GM12875 (cell line): ENCODE measurements at regions not wholly inside any gene's neighbourhood (a gene's known extent, or its start where the extent isn't known, plus 50 kb on each side); places are given as distances from the start of the nearest gene placed in this dataset.

ENCODE experiments used
- H3K4me3 ChIP-seq: one replicate; pipeline ENCODE4 v1.5.1; 2011; ENCODE audit warnings: low read depth, low read length, control low read depth
- TF ChIP-seq, protein P1 (sequence below): IDR thresholded peaks from 2 replicates; pipeline ENCODE4 v1.5.1; 2011; ENCODE audit warnings: low read depth, mild to moderate bottlenecking, control low read depth, inconsistent platforms, low read length, moderate library complexity, borderline replicate concordance; ENCODE audit not compliant: insufficient read depth

DNA sequence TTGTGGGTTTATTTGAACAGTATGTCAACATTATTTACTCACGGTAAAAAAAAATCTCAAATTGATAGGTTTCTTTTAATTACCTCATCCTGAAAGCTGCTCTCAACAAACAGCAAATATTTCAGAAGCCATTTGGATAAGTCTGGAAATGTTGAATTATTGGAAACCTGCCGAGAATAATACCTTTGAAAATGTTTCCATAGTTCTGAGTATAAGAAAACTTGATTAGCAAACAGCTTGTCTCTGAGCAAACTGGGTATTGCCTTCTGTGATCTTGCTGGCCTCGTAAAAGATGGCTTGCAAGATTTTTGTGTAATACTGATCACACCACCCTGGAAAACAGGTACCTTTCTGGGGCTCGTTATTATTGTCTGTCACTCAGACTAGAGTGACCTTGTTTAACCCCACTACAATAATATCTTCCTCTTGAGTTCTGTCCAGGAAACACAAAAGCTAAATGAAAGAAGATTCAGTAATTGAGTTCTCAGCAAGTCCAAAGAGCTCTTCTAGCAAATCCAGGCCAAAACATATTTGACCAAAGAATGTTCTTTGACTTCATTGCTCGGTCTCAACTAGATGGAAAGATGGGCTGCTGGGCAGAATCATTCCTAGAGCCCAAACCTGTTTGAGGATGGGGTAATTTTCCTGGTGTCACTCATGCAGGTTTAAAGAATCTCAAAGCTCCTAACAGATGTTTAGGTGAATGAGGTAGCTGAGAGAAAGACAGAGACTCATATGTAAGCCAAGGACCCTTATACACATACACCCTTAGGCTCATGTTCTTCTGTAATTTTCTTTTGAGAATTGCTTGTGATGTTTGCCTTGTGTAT is 255.6 kb upstream of the JADE1 start:
- no peak overlapping the region for H3K4me3 ChIP-seq
- TF ChIP-seq, protein P1, sequence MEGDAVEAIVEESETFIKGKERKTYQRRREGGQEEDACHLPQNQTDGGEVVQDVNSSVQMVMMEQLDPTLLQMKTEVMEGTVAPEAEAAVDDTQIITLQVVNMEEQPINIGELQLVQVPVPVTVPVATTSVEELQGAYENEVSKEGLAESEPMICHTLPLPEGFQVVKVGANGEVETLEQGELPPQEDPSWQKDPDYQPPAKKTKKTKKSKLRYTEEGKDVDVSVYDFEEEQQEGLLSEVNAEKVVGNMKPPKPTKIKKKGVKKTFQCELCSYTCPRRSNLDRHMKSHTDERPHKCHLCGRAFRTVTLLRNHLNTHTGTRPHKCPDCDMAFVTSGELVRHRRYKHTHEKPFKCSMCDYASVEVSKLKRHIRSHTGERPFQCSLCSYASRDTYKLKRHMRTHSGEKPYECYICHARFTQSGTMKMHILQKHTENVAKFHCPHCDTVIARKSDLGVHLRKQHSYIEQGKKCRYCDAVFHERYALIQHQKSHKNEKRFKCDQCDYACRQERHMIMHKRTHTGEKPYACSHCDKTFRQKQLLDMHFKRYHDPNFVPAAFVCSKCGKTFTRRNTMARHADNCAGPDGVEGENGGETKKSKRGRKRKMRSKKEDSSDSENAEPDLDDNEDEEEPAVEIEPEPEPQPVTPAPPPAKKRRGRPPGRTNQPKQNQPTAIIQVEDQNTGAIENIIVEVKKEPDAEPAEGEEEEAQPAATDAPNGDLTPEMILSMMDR = no peak

DNA sequence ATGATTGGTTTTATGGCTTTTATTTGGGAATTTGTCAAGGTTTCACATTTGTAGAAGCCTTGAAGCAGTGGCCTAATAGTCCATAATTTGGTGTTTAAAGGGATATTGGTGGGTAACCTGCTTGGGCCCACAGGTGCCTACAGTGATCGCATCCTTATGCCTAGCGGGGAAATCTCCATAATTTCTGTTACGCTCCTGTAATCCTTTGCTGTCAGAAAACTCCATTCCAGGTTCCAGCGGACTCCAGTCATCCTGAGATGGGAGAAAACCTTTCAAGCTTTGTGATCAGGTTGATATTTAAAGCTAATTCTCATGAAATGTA is 257.0 kb upstream of the JADE1 start:
- no peak overlapping the region for H3K4me3 ChIP-seq
- TF ChIP-seq, protein P1 = no peak

DNA sequence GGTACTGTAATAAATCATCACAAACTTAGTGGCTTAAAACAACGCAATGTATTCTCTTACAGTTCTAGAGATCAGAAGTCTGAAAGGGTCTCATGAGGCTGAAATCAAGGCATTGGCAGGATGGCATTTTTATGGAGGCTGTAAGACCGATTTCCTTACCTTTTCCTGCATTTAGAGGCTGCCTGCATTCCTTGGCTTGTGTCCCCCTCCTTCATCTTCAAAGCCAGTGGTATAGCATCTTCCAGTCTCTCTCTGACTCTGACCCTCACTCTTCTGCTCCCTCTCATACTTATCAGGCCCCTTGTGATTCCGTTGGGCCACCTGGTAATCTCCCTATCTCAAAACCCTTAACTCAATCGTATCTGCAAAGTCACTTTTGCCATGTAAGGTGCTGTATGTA is 258.2 kb upstream of the JADE1 start:
- no peak overlapping the region for H3K4me3 ChIP-seq
- TF ChIP-seq, protein P1 = no peak

DNA sequence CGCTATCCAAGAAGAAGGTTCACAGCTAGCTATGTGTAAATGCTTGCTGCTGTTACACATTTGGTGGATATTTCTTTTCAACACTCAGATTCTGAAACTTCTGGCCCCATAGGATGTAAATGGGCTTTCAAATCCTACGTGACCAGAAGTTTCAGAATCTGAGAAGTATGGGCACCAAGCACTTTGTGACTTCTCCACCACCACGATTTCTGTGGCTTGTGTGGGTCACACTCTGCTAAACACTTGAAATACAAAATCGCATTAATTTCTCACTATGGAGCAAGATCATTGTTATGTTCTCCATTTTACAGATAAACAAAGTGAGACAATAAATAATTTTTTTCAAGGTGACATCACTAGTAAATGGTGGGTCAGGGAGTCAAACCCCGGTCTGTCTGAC is 259.4 kb upstream of the JADE1 start:
- TF ChIP-seq, protein P1 = no peak
- H3K4me3 ChIP-seq = no peak overlapping the region

DNA sequence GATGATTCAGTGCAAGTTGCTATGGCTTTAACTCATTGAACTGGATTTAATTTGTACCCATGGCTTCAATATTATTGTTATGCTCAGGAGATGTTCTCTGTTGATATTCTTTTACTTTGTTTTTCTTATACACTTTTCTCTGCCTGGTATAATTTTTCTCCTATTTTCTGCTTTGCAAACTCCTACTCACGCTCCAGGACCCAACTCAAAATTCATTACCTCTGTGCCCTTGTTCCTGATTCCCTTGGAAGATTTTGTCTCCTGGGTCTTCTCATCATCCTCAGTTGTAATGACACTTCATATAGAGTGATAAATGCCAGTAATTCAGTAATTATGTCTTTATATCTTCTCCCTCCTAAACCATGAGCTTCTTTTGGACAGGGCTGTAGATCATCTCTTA is 259.9 kb upstream of the JADE1 start:
- TF ChIP-seq, protein P1 = no peak
- no peak overlapping the region for H3K4me3 ChIP-seq

DNA sequence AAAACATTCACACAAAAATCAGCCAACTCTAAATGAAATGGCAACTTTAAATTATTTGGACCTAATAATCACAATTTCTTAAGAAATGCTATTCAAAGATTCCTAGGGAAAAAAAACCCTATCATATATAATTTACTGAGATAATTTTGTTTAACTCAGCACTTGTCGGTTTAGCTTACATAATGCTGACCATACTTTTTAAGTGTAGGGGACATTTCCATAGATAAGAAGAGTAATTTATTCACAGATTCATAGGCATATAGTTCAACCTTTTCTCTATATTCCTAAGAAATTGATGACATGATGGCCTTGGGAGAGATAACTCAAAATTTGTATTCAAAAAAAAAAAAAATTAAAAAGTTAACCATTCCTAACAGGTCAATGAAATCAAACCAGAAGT is 260.8 kb upstream of the PGRMC2 start:
- no peak overlapping the region for H3K4me3 ChIP-seq
- TF ChIP-seq, protein P1 = no peak

DNA sequence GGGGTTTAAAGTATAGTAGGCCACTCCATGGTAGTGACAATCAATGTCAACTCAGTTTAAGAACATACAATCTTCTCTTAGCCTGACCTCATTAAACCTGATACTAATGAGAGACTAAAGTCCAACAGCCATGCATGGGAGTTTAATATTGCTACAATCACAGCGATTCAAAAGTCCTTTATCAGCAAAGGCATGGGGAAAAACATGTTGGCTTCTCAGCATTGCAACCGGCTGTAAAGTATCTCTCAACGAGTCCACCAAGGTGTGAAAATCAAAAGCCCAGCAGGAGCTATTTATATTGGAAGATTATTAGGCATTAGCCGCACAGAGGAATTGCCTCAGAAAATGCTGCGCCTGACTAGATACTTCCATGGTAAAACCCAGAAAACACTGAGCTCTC is 256.7 kb upstream of the PGRMC2 start:
- TF ChIP-seq, protein P1 = no peak
- no peak overlapping the region for H3K4me3 ChIP-seq
